Ascending aorta (tissue), 2 donors: ENCODE measurements at regions not wholly inside any gene's neighbourhood (a gene's known extent, or its start where the extent isn't known, plus 50 kb on each side); places are given as distances from the start of the nearest gene placed in this dataset.

Source experiments
- DNase-seq, 2 donors: peaks; one replicate each; pipeline ENCODE4 v3.0.0-alpha.2; 2019; ENCODE audit warnings: low spot score in 2 of 2
- H3K27ac ChIP-seq, 2 donors: fragments of 200-600 bp; sonication (generic); one replicate each; pipeline ENCODE4 v1.5.1; 2016 to 2017; ENCODE audit warnings: mild to moderate bottlenecking in 1 of 2
- H3K27me3 ChIP-seq: fragments of 200-600 bp; sonication (generic); one replicate; pipeline ENCODE4 v1.5.1; 2017
- H3K36me3 ChIP-seq, 2 donors: fragments of 200-600 bp; sonication (generic); one replicate each; pipeline ENCODE4 v1.5.1; 2016
- H3K4me1 ChIP-seq, 2 donors: fragments of 200-600 bp; sonication (generic); one replicate each; pipeline ENCODE4 v1.5.1; 2016 to 2017; ENCODE audit warnings: mild to moderate bottlenecking in 1 of 2
- H3K4me3 ChIP-seq, 2 donors: fragments of 200-600 bp; sonication (generic); one replicate each; pipeline ENCODE4 v1.5.1; 2016 to 2017; ENCODE audit warnings: mild to moderate bottlenecking in 1 of 2
- H3K9me3 ChIP-seq, 2 donors: fragments of 200-600 bp; sonication (generic); one replicate each; pipeline ENCODE4 v1.5.1; 2016
- intact Hi-C: fragments of 100-400 bp; cut with DNase I; formaldehyde crosslinking; loops from one replicate; pipeline ENCODE4 v1.15.1; 2023
- TF ChIP-seq, protein P1 (sequence below), 3 experiments: fragments of 200-600 bp in 2 of 3; fragments of 450-650 bp in 1 of 3; sonication (generic) in 2 of 3; IDR thresholded peaks; one replicate each; pipeline ENCODE4 v1.5.1; 2016 to 2019; ENCODE audit warnings: antibody characterized with exemption in 3 of 3, mild to moderate bottlenecking in 1 of 3, moderate library complexity in 1 of 3

DNA sequence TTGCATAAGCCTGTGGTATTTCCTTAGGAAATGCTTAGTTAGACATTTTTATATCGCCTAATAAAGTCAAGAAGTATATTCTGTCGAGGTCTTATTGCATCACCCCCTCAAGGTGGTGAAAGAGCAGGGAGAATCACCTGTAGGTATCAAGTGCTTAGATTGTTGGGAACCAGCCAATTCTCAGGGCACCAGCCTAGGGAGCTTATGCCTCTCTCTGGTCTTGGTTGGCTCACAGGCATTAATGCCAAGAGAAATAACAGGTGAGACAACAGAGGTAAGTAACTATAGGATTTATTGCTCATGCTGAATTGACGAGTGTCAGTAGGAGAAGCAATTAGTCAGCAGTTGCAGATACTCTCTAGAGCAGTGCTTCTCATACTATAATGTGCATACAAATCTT lies 663.3 kb upstream of the ZNF804A start:
- no peaks in the 10 kb centered on the region for H3K36me3 ChIP-seq
- no peak overlapping the region for H3K4me3 ChIP-seq
- H3K27ac ChIP-seq: no peak overlapping the region
- TF ChIP-seq, protein P1, sequence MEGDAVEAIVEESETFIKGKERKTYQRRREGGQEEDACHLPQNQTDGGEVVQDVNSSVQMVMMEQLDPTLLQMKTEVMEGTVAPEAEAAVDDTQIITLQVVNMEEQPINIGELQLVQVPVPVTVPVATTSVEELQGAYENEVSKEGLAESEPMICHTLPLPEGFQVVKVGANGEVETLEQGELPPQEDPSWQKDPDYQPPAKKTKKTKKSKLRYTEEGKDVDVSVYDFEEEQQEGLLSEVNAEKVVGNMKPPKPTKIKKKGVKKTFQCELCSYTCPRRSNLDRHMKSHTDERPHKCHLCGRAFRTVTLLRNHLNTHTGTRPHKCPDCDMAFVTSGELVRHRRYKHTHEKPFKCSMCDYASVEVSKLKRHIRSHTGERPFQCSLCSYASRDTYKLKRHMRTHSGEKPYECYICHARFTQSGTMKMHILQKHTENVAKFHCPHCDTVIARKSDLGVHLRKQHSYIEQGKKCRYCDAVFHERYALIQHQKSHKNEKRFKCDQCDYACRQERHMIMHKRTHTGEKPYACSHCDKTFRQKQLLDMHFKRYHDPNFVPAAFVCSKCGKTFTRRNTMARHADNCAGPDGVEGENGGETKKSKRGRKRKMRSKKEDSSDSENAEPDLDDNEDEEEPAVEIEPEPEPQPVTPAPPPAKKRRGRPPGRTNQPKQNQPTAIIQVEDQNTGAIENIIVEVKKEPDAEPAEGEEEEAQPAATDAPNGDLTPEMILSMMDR (IDR thresholded peaks at IDR 0.05): no peak
- no peaks in the 10 kb centered on the region for H3K4me1 ChIP-seq
- no peaks in the 10 kb centered on the region for H3K9me3 ChIP-seq
- no peaks in the 10 kb centered on the region for H3K27me3 ChIP-seq
- intact Hi-C loops: no loop called here
- no peak for DNase-seq

DNA sequence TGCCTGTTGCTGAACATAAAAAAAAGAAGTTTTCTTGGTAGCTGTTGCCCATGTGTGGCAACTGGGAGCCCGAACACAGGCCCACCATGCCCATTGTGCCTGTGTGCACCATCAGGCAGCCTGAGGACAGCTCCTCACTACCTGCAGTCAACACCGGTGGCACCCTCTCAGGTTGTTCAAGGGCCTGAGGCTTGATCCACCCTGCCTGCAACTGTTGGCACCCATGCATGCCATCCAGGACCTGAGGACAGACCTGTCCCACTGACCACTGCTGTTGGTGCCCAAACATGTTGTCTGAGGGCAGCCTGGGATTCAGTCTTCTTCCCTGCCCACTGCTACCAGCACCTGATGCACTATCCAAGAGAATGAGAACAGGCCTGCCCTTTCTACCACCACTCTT lies 661.1 kb upstream of the ZNF804A start:
- Histone ChIP-seq H3K9me3 (no peaks in the 10 kb centered on the region), H3K4me3 (no peak overlapping the region), H3K36me3 (no peaks in the 10 kb centered on the region), H3K27ac (no peak overlapping the region), H3K27me3 (no peaks in the 10 kb centered on the region), H3K4me1 (no peaks in the 10 kb centered on the region)
- DNase-seq: no peak
- intact Hi-C loops: no loop called here
- TF ChIP-seq, protein P1 (IDR thresholded peaks at IDR 0.05): no peak

DNA sequence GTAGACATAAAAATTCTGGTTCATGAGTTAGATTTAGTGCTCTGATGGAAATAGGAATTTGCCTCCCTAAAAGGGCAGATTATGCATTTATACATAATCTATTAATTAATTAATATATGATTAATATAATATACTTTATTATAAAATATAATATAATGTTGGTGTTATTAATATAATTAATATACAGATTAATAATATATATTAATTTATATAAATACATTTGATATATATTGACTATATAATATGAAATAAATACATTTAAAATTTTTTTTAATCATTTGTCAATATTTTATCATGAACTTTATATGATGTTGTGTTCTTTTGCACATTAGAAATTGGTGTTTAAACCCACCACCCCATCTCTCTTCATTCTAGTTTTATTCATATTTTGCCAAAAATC lies 652.1 kb upstream of the ZNF804A start:
- Histone ChIP-seq H3K27me3 (no peaks in the 10 kb centered on the region), H3K9me3 (no peaks in the 10 kb centered on the region), H3K27ac (no peak overlapping the region), H3K4me3 (no peak overlapping the region), H3K4me1 (no peaks in the 10 kb centered on the region), H3K36me3 (no peaks in the 10 kb centered on the region)
- intact Hi-C loops: no loop called here
- TF ChIP-seq, protein P1 (IDR thresholded peaks at IDR 0.05): no peak
- no peak for DNase-seq

DNA sequence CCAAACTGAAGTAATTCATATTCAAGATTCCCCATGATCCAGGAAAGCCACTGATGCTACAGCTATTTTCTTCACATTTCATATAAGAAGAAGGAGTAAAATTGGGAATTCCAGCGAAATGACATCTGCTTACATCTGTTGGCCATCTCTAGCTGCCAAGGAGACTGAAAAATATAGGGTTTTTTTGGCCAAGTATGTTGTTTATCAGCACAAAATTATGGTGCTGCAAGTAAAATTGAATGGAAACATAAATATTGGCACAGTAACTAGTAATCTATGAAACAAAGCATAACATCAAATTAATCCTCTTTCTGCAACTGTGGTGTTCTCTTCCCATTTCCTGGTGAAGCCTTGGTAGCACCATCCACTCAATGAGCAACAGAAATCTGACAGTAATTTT lies 649.5 kb upstream of the ZNF804A start:
- Histone ChIP-seq H3K27me3 (no peaks in the 10 kb centered on the region), H3K4me3 (no peak overlapping the region), H3K36me3 (no peaks in the 10 kb centered on the region), H3K27ac (no peak overlapping the region), H3K9me3 (no peaks in the 10 kb centered on the region), H3K4me1 (no peaks in the 10 kb centered on the region)
- TF ChIP-seq, protein P1 (IDR thresholded peaks at IDR 0.05): no peak
- intact Hi-C loops: no loop called here
- no peak for DNase-seq

DNA sequence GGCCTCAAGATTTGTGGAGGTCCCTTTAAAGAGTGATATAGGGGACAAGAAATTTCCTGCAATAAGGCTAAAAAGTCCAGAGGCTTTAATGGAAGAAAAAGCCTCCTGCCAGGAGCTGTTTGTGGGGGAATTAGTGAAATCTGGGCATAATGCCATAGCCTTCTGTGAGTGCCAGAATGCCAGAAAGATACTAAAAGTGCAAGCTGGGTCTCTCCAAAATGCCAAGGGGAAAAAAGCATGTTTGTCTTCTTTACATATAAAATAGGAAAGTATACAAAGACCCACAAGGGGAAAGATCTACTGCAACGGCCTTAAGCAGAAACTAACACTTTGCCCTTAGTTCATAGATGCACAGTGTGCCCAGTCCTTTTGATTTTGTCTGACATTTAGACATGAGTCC lies 647.7 kb upstream of the ZNF804A start:
- Histone ChIP-seq H3K27me3 (no peaks in the 10 kb centered on the region), H3K4me3 (no peak overlapping the region), H3K9me3 (no peaks in the 10 kb centered on the region), H3K36me3 (no peaks in the 10 kb centered on the region), H3K27ac (no peak overlapping the region), H3K4me1 (no peaks in the 10 kb centered on the region)
- intact Hi-C loops: no loop called here
- TF ChIP-seq, protein P1 (IDR thresholded peaks at IDR 0.05): no peak
- DNase-seq: no peak

DNA sequence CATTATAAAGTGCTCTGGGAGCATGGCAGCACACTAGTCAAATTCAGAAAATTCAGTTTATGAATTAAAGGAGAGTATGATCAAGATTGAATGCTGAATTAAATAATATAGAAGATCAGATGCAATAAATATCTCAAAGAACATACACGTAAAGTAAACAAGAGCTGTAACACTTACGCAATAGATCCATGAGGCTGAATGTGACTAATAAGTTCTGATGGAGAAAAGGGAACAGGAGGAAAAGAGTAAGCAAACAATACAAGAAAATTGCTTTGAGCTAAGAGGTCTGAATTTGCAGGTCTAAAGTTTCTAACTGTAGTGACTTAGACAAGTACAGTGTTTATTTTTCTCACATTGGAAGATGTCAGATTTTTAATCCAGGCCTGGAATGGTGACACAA lies 646.7 kb upstream of the ZNF804A start:
- no peak for DNase-seq
- Histone ChIP-seq H3K36me3 (no peaks in the 10 kb centered on the region), H3K27me3 (no peaks in the 10 kb centered on the region), H3K4me3 (no peak overlapping the region), H3K9me3 (no peaks in the 10 kb centered on the region), H3K27ac (no peak overlapping the region), H3K4me1 (no peaks in the 10 kb centered on the region)
- TF ChIP-seq, protein P1 (IDR thresholded peaks at IDR 0.05): no peak
- intact Hi-C loops: no loop called here
